ENCODE measurements at regions not wholly inside any gene's neighbourhood (a gene's known extent, or its start where the extent isn't known, plus 50 kb on each side); places are given as distances from the start of the nearest gene placed in this dataset.
A peak's percentile ranks its signal among the peaks of the same experiment; 100 is the strongest.

GRCh38 chr5:167694325-167695147, 596.9 kb upstream of the WWC1 start:
- no peak overlapping the region for H3K27ac ChIP-seq
- no peak overlapping the region for H3K4me3 ChIP-seq

- Histone ChIP-seq H3K4me3 (no peak overlapping the region), H3K27ac (no peak overlapping the region)
These were observed 594.7 kb upstream of the WWC1 start for GRCh38 chr5:167696558-167697314.

GRCh38 chr5:167699432-167699831, 592.0 kb upstream of the WWC1 start:
- Histone ChIP-seq H3K4me3 (no peak overlapping the region), H3K27ac (peak overlapping the region in 8 of 21 experiments; percentile 9 to 78 (median 60))

GRCh38 chr5:167701051-167701450, 590.4 kb upstream of the WWC1 start:
- Histone ChIP-seq H3K27ac (no peak overlapping the region), H3K4me3 (no peak overlapping the region)

GRCh38 chr5:167702014-167702413, 589.4 kb upstream of the WWC1 start:
- no peak overlapping the region for H3K27ac ChIP-seq
- no peak overlapping the region for H3K4me3 ChIP-seq

GRCh38 chr5:167708449-167708848, 583.0 kb upstream of the WWC1 start:
- no peak overlapping the region for H3K4me3 ChIP-seq
- H3K27ac ChIP-seq: no peak overlapping the region

- H3K27ac ChIP-seq: no peak overlapping the region
- no peak overlapping the region for H3K4me3 ChIP-seq
These were observed 581.8 kb upstream of the WWC1 start for GRCh38 chr5:167709625-167710024.

- Histone ChIP-seq H3K27ac (no peak overlapping the region), H3K4me3 (no peak overlapping the region)
These were observed 580.9 kb upstream of the WWC1 start for GRCh38 chr5:167710444-167711073.

GRCh38 chr5:167712986-167713585, 578.4 kb upstream of the WWC1 start:
- Histone ChIP-seq H3K4me3 (no peak overlapping the region), H3K27ac (no peak overlapping the region)

GRCh38 chr5:167713896-167714295, 577.5 kb upstream of the WWC1 start:
- no peak overlapping the region for H3K27ac ChIP-seq
- no peak overlapping the region for H3K4me3 ChIP-seq

- H3K27ac ChIP-seq: no peak overlapping the region
- H3K4me3 ChIP-seq: no peak overlapping the region
These were observed 575.2 kb upstream of the WWC1 start for GRCh38 chr5:167716126-167716775.

- H3K4me3 ChIP-seq: no peak overlapping the region
- H3K27ac ChIP-seq: no peak overlapping the region
These were observed 571.2 kb upstream of the WWC1 start for GRCh38 chr5:167720259-167720658.

- Histone ChIP-seq H3K27ac (no peak overlapping the region), H3K4me3 (no peak overlapping the region)
These were observed 570.7 kb upstream of the WWC1 start for GRCh38 chr5:167720676-167721260.

GRCh38 chr5:167721926-167722440, 569.5 kb upstream of the WWC1 start:
- H3K4me3 ChIP-seq: no peak overlapping the region
- no peak overlapping the region for H3K27ac ChIP-seq

- Histone ChIP-seq H3K27ac (no peak overlapping the region), H3K4me3 (no peak overlapping the region)
These were observed 568.1 kb upstream of the WWC1 start for GRCh38 chr5:167723254-167723871.

GRCh38 chr5:167725264-167725663, 566.2 kb upstream of the WWC1 start:
- no peak overlapping the region for H3K4me3 ChIP-seq
- H3K27ac ChIP-seq: no peak overlapping the region

GRCh38 chr5:167725741-167726140, 565.7 kb upstream of the WWC1 start:
- H3K27ac ChIP-seq: no peak overlapping the region
- no peak overlapping the region for H3K4me3 ChIP-seq

- Histone ChIP-seq H3K27ac (no peak overlapping the region), H3K4me3 (no peak overlapping the region)
These were observed 564.8 kb upstream of the WWC1 start for GRCh38 chr5:167726642-167727041.

- Histone ChIP-seq H3K4me3 (no peak overlapping the region), H3K27ac (peak overlapping the region in 1 of 21 experiments; percentile 15)
These were observed 561.3 kb upstream of the WWC1 start for GRCh38 chr5:167730121-167730520.
